Psoas muscle (tissue), 7 donors: ENCODE measurements at regions not wholly inside any gene's neighbourhood (a gene's known extent, or its start where the extent isn't known, plus 50 kb on each side); places are given as distances from the start of the nearest gene placed in this dataset.

ENCODE experiments used
- ATAC-seq, 4 donors: fragments of 200-7000 bp; cut with Tn5 transposase; one replicate each; pipeline ENCODE4 v1.9.1; 2020; ENCODE audit warnings: moderate library complexity in 3 of 4, mild to moderate bottlenecking in 2 of 4
- DNase-seq, 2 donors: peaks; one replicate each; pipeline ENCODE4 v3.0.0-alpha.2; 2020
- H3K27ac ChIP-seq: fragments of 200-600 bp; one replicate; pipeline ENCODE4 v1.8.0; 2022
- H3K27me3 ChIP-seq, 3 donors: fragments of 200-600 bp in 1 of 3; one replicate each; pipeline versions ENCODE4 v1.6.1 to v1.8.0; 2013 to 2022; ENCODE audit warnings: low read length in 2 of 3, mild to moderate bottlenecking in 2 of 3, moderate library complexity in 1 of 3; ENCODE audit not compliant: insufficient read depth in 3 of 3
- H3K36me3 ChIP-seq, 2 donors: fragments of 200-600 bp in 1 of 2; one replicate each; pipeline versions ENCODE4 v1.6.1 to v1.8.0; 2013 to 2022; ENCODE audit warnings: low read depth in 1 of 2, mild to moderate bottlenecking in 1 of 2, moderate library complexity in 1 of 2; ENCODE audit not compliant: insufficient read depth in 1 of 2
- H3K4me1 ChIP-seq: fragments of 200-600 bp; one replicate; pipeline ENCODE4 v1.8.0; 2022
- H3K4me3 ChIP-seq: fragments of 200-600 bp; one replicate; pipeline ENCODE4 v1.8.0; 2022; ENCODE audit warnings: mild to moderate bottlenecking
- H3K9me3 ChIP-seq: fragments of 200-600 bp; one replicate; pipeline ENCODE4 v1.8.0; 2022
- CTCF ChIP-seq: fragments of 200-600 bp; IDR thresholded peaks from one replicate; pipeline ENCODE4 v1.8.0; 2022; ENCODE audit warnings: antibody characterized with exemption
- WGBS, 3 donors: extraction: QIAGEN DNeasy Blood & Tissue Kit; methylation state at CpG; one replicate each; pipeline versions ENCODE4 v1.1.6 to v1.1.7; 2013; 5-methylcytosine and 5-hydroxymethylcytosine counted together
- intact Hi-C, 2 donors: fragments of 100-400 bp; cut with DNase I; formaldehyde crosslinking; loops; one replicate each; pipeline versions ENCODE4 v1.11.0 to v1.14.2; 2022
- donor health status: healthy with polysubstance abuse.
- donor health status: DM: no; HTN: no; CAD: no; lungs with moderate emphysema.
- donor health status: Bipolar disorder and iron deficiency.
- donor health status: healthy.
- donor health status: DM: yes; HTN: yes; CAD: no.
- donor health status: DM: no; HTN: no; CAD: no.
- donor health status: DM: yes; HTN: yes; CAD: no.

GRCh38 chr9:79049371-79049770, 522.4 kb upstream of the TLE4 start:
- H3K27me3 ChIP-seq = peaks cover 0 to 4% (median 0%) of the 10 kb centered on the region in 3 donors
- H3K9me3 ChIP-seq = no peaks in the 10 kb centered on the region
- no peak for TF ChIP-seq CTCF
- H3K27ac ChIP-seq = no peak overlapping the region
- H3K4me1 ChIP-seq = no peaks in the 10 kb centered on the region
- DNase-seq (no peak), ATAC-seq (no peak)
- whole genome bisulfite sequencing, 3 donors = 69 to 81% (median 79%) methylated on average over 5 of the region's 5 CpGs
- H3K36me3 ChIP-seq = no peaks in the 10 kb centered on the region
- intact Hi-C loops = no loop called here
- no peak overlapping the region for H3K4me3 ChIP-seq

GRCh38 chr9:79053598-79053997, 518.2 kb upstream of the TLE4 start:
- Histone ChIP-seq H3K9me3 (no peaks in the 10 kb centered on the region), H3K27me3 (no peaks in the 10 kb centered on the region), H3K27ac (no peak overlapping the region), H3K4me1 (no peaks in the 10 kb centered on the region), H3K4me3 (no peak overlapping the region), H3K36me3 (no peaks in the 10 kb centered on the region)
- TF ChIP-seq CTCF = no peak
- WGBS, 3 donors = 30 to 46% (median 32%) methylated on average over 3 of the region's 3 CpGs
- DNase-seq (no peak), ATAC-seq (no peak)
- intact Hi-C loops = no loop called here

GRCh38 chr9:79054500-79054899, 517.3 kb upstream of the TLE4 start:
- WGBS, 3 donors = 91 to 95% (median 93%) methylated on average over 6 of the region's 6 CpGs
- Histone ChIP-seq H3K27ac (no peak overlapping the region), H3K9me3 (no peaks in the 10 kb centered on the region), H3K4me3 (no peak overlapping the region), H3K36me3 (no peaks in the 10 kb centered on the region), H3K4me1 (no peaks in the 10 kb centered on the region), H3K27me3 (no peaks in the 10 kb centered on the region)
- ATAC-seq = no peak
- intact Hi-C loops = no loop called here
- no peak for DNase-seq
- TF ChIP-seq CTCF = no peak

GRCh38 chr9:79056041-79056440, 515.7 kb upstream of the TLE4 start:
- ATAC-seq = no peak
- TF ChIP-seq CTCF = no peak
- H3K4me1 ChIP-seq = no peaks in the 10 kb centered on the region
- no peak overlapping the region for H3K4me3 ChIP-seq
- no peak overlapping the region for H3K27ac ChIP-seq
- no peaks in the 10 kb centered on the region for H3K27me3 ChIP-seq
- intact Hi-C loops = no loop called here
- H3K36me3 ChIP-seq = no peaks in the 10 kb centered on the region
- no peak for DNase-seq
- no peaks in the 10 kb centered on the region for H3K9me3 ChIP-seq
- WGBS, 3 donors = 61 to 85% (median 67%) methylated on average over 5 of the region's 5 CpGs

- no peak overlapping the region for H3K27ac ChIP-seq
- no peaks in the 10 kb centered on the region for H3K9me3 ChIP-seq
- H3K4me3 ChIP-seq = no peak overlapping the region
- no peak for DNase-seq
- no peaks in the 10 kb centered on the region for H3K27me3 ChIP-seq
- TF ChIP-seq CTCF = no peak
- H3K4me1 ChIP-seq = no peaks in the 10 kb centered on the region
- intact Hi-C loops = no loop called here
- ATAC-seq = no peak
- H3K36me3 ChIP-seq = no peaks in the 10 kb centered on the region
Observed at GRCh38 chr9:79057576-79057975, 514.2 kb upstream of the TLE4 start.
